Caki2 (cell line): ENCODE measurements at regions not wholly inside any gene's neighbourhood (a gene's known extent, or its start where the extent isn't known, plus 50 kb on each side); places are given as distances from the start of the nearest gene placed in this dataset.

Experiments used
- DNase-seq: peaks from one replicate; pipeline ENCODE4 v3.0.0-alpha.2; 2015; ENCODE audit warnings: low read depth
- in situ Hi-C: cut with HindIII; loops from 2 replicates; pipeline ENCODE4 v1.10.0; 2016; ENCODE audit warnings: low sequenced_read_pairs, low pct_unique_long_range_greater_than_20kb, mixed read lengths

DNA sequence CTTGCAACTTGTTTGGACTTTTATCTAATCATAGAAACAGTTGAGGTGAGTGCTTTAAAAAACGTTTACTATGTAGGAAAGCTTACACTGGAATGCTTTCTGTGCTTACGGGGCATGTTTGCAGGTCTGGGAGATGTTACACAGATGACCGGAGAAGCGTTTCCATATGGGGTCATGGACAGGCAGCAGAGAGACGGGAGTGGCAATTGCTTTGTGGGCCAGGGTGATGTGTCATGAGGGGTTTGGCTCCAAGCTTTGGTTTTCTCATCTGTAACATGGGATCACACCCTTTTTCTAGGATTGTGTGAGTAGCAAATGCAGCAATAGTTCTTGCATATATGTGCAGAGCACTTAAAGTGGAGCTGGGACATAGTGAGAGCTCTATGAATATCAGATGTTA, 174.8 kb upstream of the MKI67 start:
- in situ Hi-C loops, result no loop called here
- no peak for DNase-seq

- no peak for DNase-seq
- in situ Hi-C loops, result no loop called here
Observed at GRCh38 chr10:128302808-128303207, 176.6 kb upstream of the MKI67 start.

GRCh38 chr10:128304271-128304670, 178.0 kb upstream of the MKI67 start:
- in situ Hi-C loops, result no loop called here
- no peak for DNase-seq

- no peak for DNase-seq
- in situ Hi-C loops, result no loop called here
Observed at GRCh38 chr10:128305601-128306345, 179.6 kb upstream of the MKI67 start.

DNA sequence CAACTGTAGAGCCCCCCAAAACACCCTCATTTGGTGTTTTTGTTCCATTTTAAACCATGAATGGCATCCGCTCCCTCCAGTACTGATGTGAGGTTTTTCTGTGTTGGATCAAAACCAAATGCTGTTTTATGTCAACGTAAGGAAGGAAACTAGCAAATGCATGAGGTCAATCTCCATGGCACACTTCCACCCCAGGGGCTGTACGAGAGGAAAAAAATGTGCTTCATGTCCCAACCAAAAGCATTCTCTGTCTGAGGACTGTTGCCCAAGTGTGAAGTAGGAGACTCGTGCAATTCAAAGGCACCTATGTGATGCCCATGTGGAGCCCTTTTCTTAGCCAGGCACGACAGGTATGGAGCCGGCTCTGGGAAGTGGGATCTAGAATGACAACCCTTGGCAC, 180.3 kb upstream of the MKI67 start:
- in situ Hi-C loops, result no loop called here
- DNase-seq, result no peak

GRCh38 chr10:128306966-128307365, 180.7 kb upstream of the MKI67 start:
- in situ Hi-C loops, result no loop called here
- no peak for DNase-seq

DNA sequence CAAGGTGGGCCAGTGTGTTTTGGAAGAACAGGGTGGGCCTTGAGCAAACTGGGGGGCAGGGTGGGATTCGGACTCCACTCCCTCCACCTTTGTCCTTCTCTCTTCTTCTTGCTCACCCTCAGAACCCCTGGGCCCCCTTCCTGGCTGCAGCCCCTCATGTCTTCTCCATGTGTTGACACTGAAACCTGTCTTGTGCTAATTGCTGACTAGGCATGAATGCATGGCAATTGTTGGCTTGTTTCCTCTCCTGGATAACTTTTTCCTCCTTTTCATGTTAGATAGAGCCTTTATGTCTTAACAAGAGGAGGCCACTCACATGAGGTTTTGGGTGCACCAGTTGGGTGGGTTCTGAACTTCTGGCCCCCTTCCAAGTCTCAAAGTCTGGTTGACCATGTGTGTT, 181.6 kb upstream of the MKI67 start:
- DNase-seq, result no peak
- in situ Hi-C loops, result no loop called here

- DNase-seq, result no peak
- in situ Hi-C loops, result no loop called here
Observed at GRCh38 chr10:128310971-128311658, 184.9 kb upstream of the MKI67 start.

GRCh38 chr10:128312250-128312649, 186.0 kb upstream of the MKI67 start:
- in situ Hi-C loops, result no loop called here
- DNase-seq, result no peak

DNA sequence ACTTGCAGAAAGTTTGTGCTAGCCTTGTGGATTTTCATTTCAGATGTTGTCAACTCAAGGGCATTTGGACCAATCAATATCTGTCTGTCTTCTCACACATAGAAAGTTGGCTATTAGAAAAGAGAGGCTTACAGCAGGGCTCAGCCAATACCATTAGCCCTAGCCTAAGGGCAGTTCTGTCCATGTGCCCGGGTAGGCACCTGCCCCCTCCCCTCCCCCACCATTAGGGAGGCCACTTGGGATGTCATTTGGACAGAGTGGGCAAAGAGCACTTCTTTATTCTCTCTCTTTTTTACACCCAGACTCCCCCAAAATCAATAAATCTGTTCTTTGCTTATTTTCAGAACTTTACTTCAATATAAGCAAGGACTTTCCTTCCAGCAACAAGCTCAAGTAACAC, 188.5 kb upstream of the MKI67 start:
- no peak for DNase-seq
- in situ Hi-C loops, result no loop called here

GRCh38 chr10:128316121-128316726, 190.0 kb upstream of the MKI67 start:
- in situ Hi-C loops, result no loop called here
- no peak for DNase-seq

DNA sequence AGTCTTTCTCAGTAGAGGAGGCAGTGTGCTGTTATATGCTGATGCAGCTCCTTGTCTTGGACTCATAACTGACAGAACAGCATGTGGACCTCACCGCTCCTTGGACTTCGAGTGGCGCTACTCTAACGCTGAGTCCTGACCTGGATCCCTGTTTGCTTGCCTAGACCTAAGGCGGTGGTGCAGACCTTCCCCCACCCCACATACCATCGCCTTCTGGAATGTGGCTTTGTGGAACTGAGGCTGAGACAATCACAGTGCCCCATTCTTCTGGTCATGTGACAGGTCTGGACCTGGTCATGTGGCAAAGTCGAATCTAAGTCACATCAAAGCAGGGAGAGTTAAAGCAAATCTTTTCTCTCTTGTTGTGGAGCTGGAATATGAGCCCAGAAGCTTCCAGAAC, 190.7 kb upstream of the MKI67 start:
- no peak for DNase-seq
- in situ Hi-C loops, result no loop called here

GRCh38 chr10:128318366-128318765, 192.1 kb upstream of the MKI67 start:
- in situ Hi-C loops, result no loop called here
- no peak for DNase-seq

- DNase-seq, result no peak
- in situ Hi-C loops, result no loop called here
Observed at GRCh38 chr10:128318913-128319312, 192.7 kb upstream of the MKI67 start.

- in situ Hi-C loops, result no loop called here
- no peak for DNase-seq
Observed at GRCh38 chr10:128322106-128322505, 195.9 kb upstream of the MKI67 start.

- DNase-seq, result no peak
- in situ Hi-C loops, result no loop called here
Observed at GRCh38 chr10:128322950-128323349, 196.7 kb upstream of the MKI67 start.

- DNase-seq, result no peak
- in situ Hi-C loops, result no loop called here
Observed at GRCh38 chr10:128324058-128324827, 198.0 kb upstream of the MKI67 start.

DNA sequence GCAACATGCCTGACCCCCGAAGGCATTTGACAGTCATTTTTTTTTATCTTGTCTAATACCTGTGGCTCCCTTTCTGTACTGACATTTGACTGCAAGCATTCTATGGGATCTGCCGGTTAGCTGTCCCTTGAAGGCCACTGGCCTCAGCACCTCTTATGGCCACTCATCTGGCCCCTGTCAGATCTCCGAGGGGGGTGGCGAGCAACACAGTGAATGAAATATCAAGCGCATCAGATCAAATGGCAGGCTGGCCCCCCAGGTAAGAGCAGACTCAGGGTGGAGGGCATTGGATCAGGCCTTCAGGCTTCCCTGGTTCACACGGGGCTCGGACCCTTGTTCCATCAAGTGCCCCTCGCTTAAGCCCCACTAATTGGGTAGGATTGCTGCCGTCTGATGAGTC, 199.6 kb upstream of the MKI67 start:
- DNase-seq, result no peak
- in situ Hi-C loops, result no loop called here

DNA sequence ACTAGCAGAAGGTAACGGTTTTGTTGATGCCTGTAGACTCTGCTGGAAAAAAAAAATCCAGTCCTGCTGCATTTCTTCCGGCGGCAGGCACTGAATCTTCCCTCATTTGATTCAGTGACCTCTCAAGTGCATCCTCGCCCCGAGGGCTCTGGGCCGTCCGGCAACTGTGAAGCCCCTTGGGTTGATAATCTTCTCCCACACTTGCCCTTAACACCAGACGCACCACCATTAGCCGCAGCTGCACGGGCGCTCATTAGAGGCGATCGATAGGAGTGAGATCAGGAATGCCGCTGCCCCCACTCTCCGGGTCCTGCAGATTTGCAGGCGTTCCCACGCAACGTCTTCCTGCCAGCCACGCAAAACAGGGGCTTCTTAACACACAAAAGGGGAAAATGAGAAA, 200.0 kb upstream of the MKI67 start:
- no peak for DNase-seq
- in situ Hi-C loops, result no loop called here
